ENCODE measurements at regions not wholly inside any gene's neighbourhood (a gene's known extent, or its start where the extent isn't known, plus 50 kb on each side); places are given as distances from the start of the nearest gene placed in this dataset.

GRCh38 chr11:90564531-90564930, 341.7 kb upstream of the CHORDC1 start:
- WGBS, 2 donors: 84 to 90% methylated on average over 1 of the region's 1 CpG
- TF ChIP-seq, protein P1, sequence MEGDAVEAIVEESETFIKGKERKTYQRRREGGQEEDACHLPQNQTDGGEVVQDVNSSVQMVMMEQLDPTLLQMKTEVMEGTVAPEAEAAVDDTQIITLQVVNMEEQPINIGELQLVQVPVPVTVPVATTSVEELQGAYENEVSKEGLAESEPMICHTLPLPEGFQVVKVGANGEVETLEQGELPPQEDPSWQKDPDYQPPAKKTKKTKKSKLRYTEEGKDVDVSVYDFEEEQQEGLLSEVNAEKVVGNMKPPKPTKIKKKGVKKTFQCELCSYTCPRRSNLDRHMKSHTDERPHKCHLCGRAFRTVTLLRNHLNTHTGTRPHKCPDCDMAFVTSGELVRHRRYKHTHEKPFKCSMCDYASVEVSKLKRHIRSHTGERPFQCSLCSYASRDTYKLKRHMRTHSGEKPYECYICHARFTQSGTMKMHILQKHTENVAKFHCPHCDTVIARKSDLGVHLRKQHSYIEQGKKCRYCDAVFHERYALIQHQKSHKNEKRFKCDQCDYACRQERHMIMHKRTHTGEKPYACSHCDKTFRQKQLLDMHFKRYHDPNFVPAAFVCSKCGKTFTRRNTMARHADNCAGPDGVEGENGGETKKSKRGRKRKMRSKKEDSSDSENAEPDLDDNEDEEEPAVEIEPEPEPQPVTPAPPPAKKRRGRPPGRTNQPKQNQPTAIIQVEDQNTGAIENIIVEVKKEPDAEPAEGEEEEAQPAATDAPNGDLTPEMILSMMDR (IDR thresholded peaks at IDR 0.05): no peak
- TF ChIP-seq EP300 (IDR thresholded peaks at IDR 0.05): no peak
- TF ChIP-seq POLR2A (IDR thresholded peaks at IDR 0.05): no peak
- TF ChIP-seq POLR2AphosphoS5 (IDR thresholded peaks at IDR 0.05): no peak
- no peak for ATAC-seq (ENCODE audit: low FRiP score in 2 of 2)

GRCh38 chr11:90558328-90558865, 335.5 kb upstream of the CHORDC1 start:
- 80% methylated on average over 3 to 4 of the region's 4 CpGs for WGBS, 2 donors
- no peaks in the 10 kb centered on the region for H3K36me3 ChIP-seq
- H3K27me3 ChIP-seq: no peaks in the 10 kb centered on the region
- H3K4me3 ChIP-seq: no peak overlapping the region
- no peaks in the 10 kb centered on the region for H3K4me1 ChIP-seq
- DNase-seq (no peak), ATAC-seq (ENCODE audit: low FRiP score in 2 of 2) (peak in 1 of 2 donors; percentile 30)
- TF ChIP-seq POLR2AphosphoS5 (IDR thresholded peaks at IDR 0.05): no peak
- TF ChIP-seq EP300 (IDR thresholded peaks at IDR 0.05): no peak
- TF ChIP-seq, protein P1 (IDR thresholded peaks at IDR 0.05): no peak
- no peak for TF ChIP-seq POLR2A (IDR thresholded peaks at IDR 0.05)
- H3K27ac ChIP-seq: no peak overlapping the region
- no peaks in the 10 kb centered on the region for H3K9me3 ChIP-seq

More at GRCh38 chr11:90564531-90564930, 341.7 kb upstream of the CHORDC1 start:
- no peaks in the 10 kb centered on the region for H3K36me3 ChIP-seq
- H3K4me1 ChIP-seq: no peaks in the 10 kb centered on the region
- no peak overlapping the region for H3K27ac ChIP-seq
- H3K27me3 ChIP-seq: no peaks in the 10 kb centered on the region
- no peak overlapping the region for H3K4me3 ChIP-seq
- no peaks in the 10 kb centered on the region for H3K9me3 ChIP-seq
- no peak for DNase-seq

DNA sequence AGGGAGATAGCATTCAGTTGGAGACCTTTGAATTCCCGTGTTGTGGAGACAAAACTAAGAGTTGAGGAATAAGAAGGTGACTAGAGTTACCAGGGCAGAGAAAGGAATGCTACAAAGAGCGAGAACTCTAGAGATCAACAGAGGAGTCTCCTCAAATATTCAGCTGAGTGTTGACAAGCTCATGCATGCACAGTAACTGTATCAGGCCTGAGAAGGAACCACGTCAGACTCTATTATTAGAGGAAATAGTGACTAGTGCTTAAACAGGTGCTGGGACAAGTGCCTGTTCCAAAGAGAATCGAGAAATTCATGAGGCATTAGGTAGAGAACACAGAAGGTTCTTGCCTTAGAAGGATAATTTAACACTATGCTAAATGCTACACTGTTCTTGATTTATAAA, 333.8 kb upstream of the CHORDC1 start:
- WGBS, 2 donors: 67 to 69% methylated on average over 4 of the region's 4 CpGs
- no peak overlapping the region for H3K27ac ChIP-seq
- ATAC-seq (ENCODE audit: low FRiP score in 2 of 2) (no peak), DNase-seq (no peak)
- H3K36me3 ChIP-seq: no peaks in the 10 kb centered on the region
- no peaks in the 10 kb centered on the region for H3K27me3 ChIP-seq
- no peaks in the 10 kb centered on the region for H3K9me3 ChIP-seq
- TF ChIP-seq POLR2AphosphoS5 (IDR thresholded peaks at IDR 0.05): no peak
- H3K4me1 ChIP-seq: no peaks in the 10 kb centered on the region
- H3K4me3 ChIP-seq: no peak overlapping the region

DNA sequence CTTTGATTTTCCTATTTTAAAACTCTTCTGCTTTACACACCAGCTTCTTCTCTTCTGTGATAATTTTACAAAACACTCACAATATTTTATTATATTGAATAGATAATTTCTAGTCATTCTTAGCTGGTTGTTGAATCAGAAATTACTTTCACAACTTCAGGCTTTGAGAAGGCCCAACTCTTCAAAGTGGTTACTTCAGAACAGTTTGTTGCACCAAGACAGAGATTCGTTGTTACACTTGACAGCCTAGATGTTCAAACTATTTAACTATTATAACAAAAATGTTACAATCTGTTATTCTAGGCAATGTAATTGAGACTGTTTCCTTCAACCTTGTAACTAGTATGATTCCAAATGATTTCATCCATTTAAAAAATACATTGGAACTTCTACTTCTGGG, 333.2 kb upstream of the CHORDC1 start:
- Histone ChIP-seq H3K36me3 (no peaks in the 10 kb centered on the region), H3K27me3 (no peaks in the 10 kb centered on the region), H3K4me3 (no peak overlapping the region), H3K4me1 (no peaks in the 10 kb centered on the region), H3K9me3 (no peaks in the 10 kb centered on the region), H3K27ac (no peak overlapping the region)
- ATAC-seq (ENCODE audit: low FRiP score in 2 of 2) (no peak), DNase-seq (no peak)
- 68 to 81% methylated on average over 1 of the region's 1 CpG for WGBS, 2 donors
- TF ChIP-seq POLR2AphosphoS5 (IDR thresholded peaks at IDR 0.05) (no peak), POLR2A (IDR thresholded peaks at IDR 0.05) (no peak), EP300 (IDR thresholded peaks at IDR 0.05) (no peak)
- TF ChIP-seq, protein P1 (IDR thresholded peaks at IDR 0.05): no peak

GRCh38 chr11:90555477-90555876, 332.6 kb upstream of the CHORDC1 start:
- Histone ChIP-seq H3K4me1 (no peaks in the 10 kb centered on the region), H3K27me3 (no peaks in the 10 kb centered on the region), H3K4me3 (no peak overlapping the region), H3K36me3 (no peaks in the 10 kb centered on the region), H3K27ac (no peak overlapping the region), H3K9me3 (no peaks in the 10 kb centered on the region)
- no peak for ATAC-seq (ENCODE audit: low FRiP score in 2 of 2)
- TF ChIP-seq, protein P1 (IDR thresholded peaks at IDR 0.05): no peak
- TF ChIP-seq EP300 (IDR thresholded peaks at IDR 0.05): no peak
- TF ChIP-seq POLR2A (IDR thresholded peaks at IDR 0.05): no peak
- no peak for TF ChIP-seq POLR2AphosphoS5 (IDR thresholded peaks at IDR 0.05)
- no peak for DNase-seq
- WGBS, 2 donors: 73 to 78% methylated on average over 2 of the region's 2 CpGs
